Suprapubic skin (tissue), 4 donors: ENCODE measurements at regions not wholly inside any gene's neighbourhood (a gene's known extent, or its start where the extent isn't known, plus 50 kb on each side); places are given as distances from the start of the nearest gene placed in this dataset.

Experiments used
- POLR2A ChIP-seq, 2 donors: fragments of 450-650 bp; IDR thresholded peaks; one replicate each; pipeline ENCODE4 v1.6.1; 2017; ENCODE audit warnings: antibody characterized with exemption in 2 of 2, mild to moderate bottlenecking in 2 of 2, moderate library complexity in 2 of 2
- POLR2AphosphoS5 ChIP-seq, 3 donors: sonication (generic); formaldehyde crosslinking; IDR thresholded peaks; one replicate each; pipeline ENCODE4 v1.6.1; 2017; ENCODE audit warnings: antibody characterized with exemption in 3 of 3
- TF ChIP-seq, protein P1 (sequence below), 2 donors: fragments of 200-600 bp in 1 of 2; fragments of 450-650 bp in 1 of 2; sonication (generic) in 1 of 2; IDR thresholded peaks; one replicate each; pipeline ENCODE4 v1.5.1; 2016 to 2019; ENCODE audit warnings: antibody characterized with exemption in 2 of 2, mild to moderate bottlenecking in 1 of 2, moderate library complexity in 1 of 2

- TF ChIP-seq, protein P1, sequence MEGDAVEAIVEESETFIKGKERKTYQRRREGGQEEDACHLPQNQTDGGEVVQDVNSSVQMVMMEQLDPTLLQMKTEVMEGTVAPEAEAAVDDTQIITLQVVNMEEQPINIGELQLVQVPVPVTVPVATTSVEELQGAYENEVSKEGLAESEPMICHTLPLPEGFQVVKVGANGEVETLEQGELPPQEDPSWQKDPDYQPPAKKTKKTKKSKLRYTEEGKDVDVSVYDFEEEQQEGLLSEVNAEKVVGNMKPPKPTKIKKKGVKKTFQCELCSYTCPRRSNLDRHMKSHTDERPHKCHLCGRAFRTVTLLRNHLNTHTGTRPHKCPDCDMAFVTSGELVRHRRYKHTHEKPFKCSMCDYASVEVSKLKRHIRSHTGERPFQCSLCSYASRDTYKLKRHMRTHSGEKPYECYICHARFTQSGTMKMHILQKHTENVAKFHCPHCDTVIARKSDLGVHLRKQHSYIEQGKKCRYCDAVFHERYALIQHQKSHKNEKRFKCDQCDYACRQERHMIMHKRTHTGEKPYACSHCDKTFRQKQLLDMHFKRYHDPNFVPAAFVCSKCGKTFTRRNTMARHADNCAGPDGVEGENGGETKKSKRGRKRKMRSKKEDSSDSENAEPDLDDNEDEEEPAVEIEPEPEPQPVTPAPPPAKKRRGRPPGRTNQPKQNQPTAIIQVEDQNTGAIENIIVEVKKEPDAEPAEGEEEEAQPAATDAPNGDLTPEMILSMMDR (IDR thresholded peaks at IDR 0.05): no peak
- TF ChIP-seq POLR2A (IDR thresholded peaks at IDR 0.05) (no peak), POLR2AphosphoS5 (IDR thresholded peaks at IDR 0.05) (no peak)
Observed at GRCh38 chr3:164812042-164812441, 266.3 kb downstream of the SI start.
